GM23338 (cell line): ENCODE measurements at regions not wholly inside any gene's neighbourhood (a gene's known extent, or its start where the extent isn't known, plus 50 kb on each side); places are given as distances from the start of the nearest gene placed in this dataset.
"Not testable (repeated sequence)": the region's sequence is repeated elsewhere in the genome, so short reads cannot be mapped to it uniquely, and the experiment has no call there.

Source experiments
- ATAC-seq: fragments of 200-7000 bp; cut with Tn5 transposase; 3 replicates; pipeline ENCODE4 v1.9.1; 2020
- DNase-seq: peaks from one replicate; pipeline ENCODE4 v3.0.0-alpha.2; 2015; ENCODE audit warnings: low spot score
- H2AFZ ChIP-seq: fragments of 200-600 bp; sonication (generic); 2 replicates; pipeline ENCODE4 v1.8.0; 2016; ENCODE audit warnings: antibody characterized with exemption, mild to moderate bottlenecking, moderate library complexity
- H3F3A ChIP-seq: fragments of 200-600 bp; sonication (generic); replicated peaks from 2 replicates; pipeline ENCODE4 v1.8.0; 2017; ENCODE audit warnings: antibody characterized with exemption, mixed run types, low read depth
- H3K27ac ChIP-seq: fragments of 200-600 bp; sonication (generic); 2 replicates; pipeline ENCODE4 v1.6.1; 2016; ENCODE audit warnings: low read depth
- H3K27me3 ChIP-seq: fragments of 200-600 bp; sonication (generic); 2 replicates; pipeline ENCODE4 v1.8.0; 2016; ENCODE audit warnings: mild to moderate bottlenecking, mixed run types, moderate library complexity; ENCODE audit not compliant: insufficient read depth
- H3K36me3 ChIP-seq: fragments of 200-600 bp; sonication (generic); 2 replicates; pipeline ENCODE4 v1.8.0; 2016; ENCODE audit warnings: mild to moderate bottlenecking; ENCODE audit not compliant: insufficient read depth
- H3K4me1 ChIP-seq: fragments of 200-600 bp; sonication (generic); 2 replicates; pipeline ENCODE4 v1.8.0; 2016; ENCODE audit warnings: mild to moderate bottlenecking, moderate library complexity; ENCODE audit not compliant: insufficient read depth
- H3K4me2 ChIP-seq: fragments of 200-600 bp; sonication (generic); 2 replicates; pipeline ENCODE4 v1.7.1; 2017; ENCODE audit warnings: mixed run types
- H3K4me3 ChIP-seq: fragments of 200-600 bp; sonication (generic); 2 replicates; pipeline ENCODE4 v1.6.1; 2016; ENCODE audit warnings: mixed run types
- H3K79me2 ChIP-seq: fragments of 200-600 bp; sonication (generic); replicated peaks from 2 replicates; pipeline ENCODE4 v1.8.0; 2017; ENCODE audit warnings: mild to moderate bottlenecking; ENCODE audit not compliant: insufficient read depth
- H3K9me2 ChIP-seq: fragments of 200-600 bp; sonication (generic); 2 replicates; pipeline ENCODE4 v1.8.0; 2017; ENCODE audit not compliant: insufficient read depth
- H4K20me1 ChIP-seq: fragments of 200-600 bp; sonication (generic); replicated peaks from 2 replicates; pipeline ENCODE4 v1.8.0; 2017; ENCODE audit warnings: mild to moderate bottlenecking; ENCODE audit not compliant: insufficient read depth
- H3K27ac Mint-ChIP-seq: 2 replicates; pipeline ENCODE4 v1.8.0; 2020; ENCODE audit warnings: inconsistent platforms, mild to moderate bottlenecking, moderate library complexity, mixed read lengths
- H3K27me3 Mint-ChIP-seq: 3 replicates; pipeline ENCODE4 v1.8.0; 2022; ENCODE audit warnings: low read depth, mild to moderate bottlenecking, moderate library complexity, mixed read lengths, inconsistent platforms; ENCODE audit not compliant: insufficient read depth, poor library complexity
- H3K36me3 Mint-ChIP-seq: 3 replicates; pipeline ENCODE4 v1.8.0; 2021; ENCODE audit warnings: low read depth, mild to moderate bottlenecking, inconsistent platforms, moderate library complexity, mixed read lengths
- H3K4me1 Mint-ChIP-seq: 3 replicates; pipeline ENCODE4 v1.8.0; 2020; ENCODE audit warnings: mild to moderate bottlenecking, inconsistent platforms, mixed read lengths
- H3K4me3 Mint-ChIP-seq: 3 replicates; pipeline ENCODE4 v1.8.0; 2021; ENCODE audit warnings: moderate library complexity, mild to moderate bottlenecking, inconsistent platforms, mixed read lengths
- H3K9me3 Mint-ChIP-seq: 3 replicates; pipeline ENCODE4 v1.8.0; 2020; ENCODE audit warnings: moderate library complexity, mild to moderate bottlenecking, inconsistent platforms, mixed read lengths
- CREB1 ChIP-seq: fragments of 250-450 bp; sonication (Bioruptor Pico); IDR thresholded peaks from 2 replicates; pipeline ENCODE4 v1.5.0; 2020; ENCODE audit warnings: low read depth, mild to moderate bottlenecking, moderate library complexity
- EZH2 ChIP-seq: fragments of 200-600 bp; sonication (generic); IDR thresholded peaks from one replicate; pipeline ENCODE4 v1.8.0; 2017; ENCODE audit warnings: antibody characterized with exemption, mild to moderate bottlenecking, low read depth; ENCODE audit not compliant: unreplicated experiment
- EZH2phosphoT487 ChIP-seq: fragments of 200-600 bp; sonication (generic); IDR thresholded peaks from one replicate; pipeline ENCODE4 v1.8.1; 2018; ENCODE audit warnings: antibody characterized with exemption; ENCODE audit not compliant: unreplicated experiment
- JUNB ChIP-seq: IDR thresholded peaks from one replicate; pipeline ENCODE4 v1.6.1; 2016; ENCODE audit warnings: antibody characterized with exemption; ENCODE audit not compliant: unreplicated experiment
- NANOG ChIP-seq: IDR thresholded peaks from 2 replicates; pipeline ENCODE4 v1.6.1; 2016; ENCODE audit warnings: antibody characterized with exemption, borderline replicate concordance
- ZNF114 ChIP-seq: fragments of 250-450 bp; sonication (Bioruptor Pico); IDR thresholded peaks from 2 replicates; pipeline ENCODE4 v1.5.0; 2020; ENCODE audit warnings: mild to moderate bottlenecking, moderate library complexity
- ZNF331 ChIP-seq: fragments of 250-450 bp; sonication (Bioruptor Pico); IDR thresholded peaks from 2 replicates; pipeline ENCODE4 v1.5.0; 2020; ENCODE audit warnings: low read depth, mild to moderate bottlenecking, moderate library complexity
- TF ChIP-seq, protein P1 (sequence below): fragments of 250-450 bp; sonication (Bioruptor Pico); IDR thresholded peaks from 2 replicates; pipeline ENCODE4 v1.5.0; 2020; ENCODE audit warnings: mild to moderate bottlenecking, moderate library complexity
- TF ChIP-seq, protein P2 (sequence below): IDR thresholded peaks from one replicate; pipeline ENCODE4 v1.6.1; 2018; ENCODE audit warnings: antibody characterized with exemption; ENCODE audit not compliant: unreplicated experiment
- TF ChIP-seq, protein P3 (sequence below): IDR thresholded peaks from 2 replicates; pipeline ENCODE4 v1.6.1; 2016; ENCODE audit warnings: antibody characterized with exemption

DNA sequence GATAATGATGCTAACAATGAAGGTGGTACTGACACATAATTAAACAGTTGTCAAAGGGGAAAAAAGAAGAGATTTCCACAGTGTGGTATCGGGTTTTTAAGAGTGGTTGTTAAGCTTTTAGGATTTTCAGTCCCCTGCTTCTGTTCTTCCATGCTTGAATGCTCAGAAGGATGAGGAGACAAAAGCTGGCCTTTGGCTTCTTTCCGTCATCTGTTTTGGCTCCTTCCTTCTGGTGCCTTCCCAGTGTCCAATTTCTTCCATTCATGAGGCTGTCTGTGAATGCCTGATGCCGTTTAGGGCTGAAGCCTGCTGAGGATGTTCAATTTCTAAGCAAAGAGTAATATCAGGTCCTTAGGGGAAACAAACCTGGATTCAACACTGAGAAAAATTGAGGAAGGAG is 179.6 kb upstream of the GLRA1 start:
- no peaks in the 10 kb centered on the region for H3K27me3 ChIP-seq
- ATAC-seq, result no peak
- H4K20me1 ChIP-seq, result no peaks in the 10 kb centered on the region
- TF ChIP-seq, protein P1, sequence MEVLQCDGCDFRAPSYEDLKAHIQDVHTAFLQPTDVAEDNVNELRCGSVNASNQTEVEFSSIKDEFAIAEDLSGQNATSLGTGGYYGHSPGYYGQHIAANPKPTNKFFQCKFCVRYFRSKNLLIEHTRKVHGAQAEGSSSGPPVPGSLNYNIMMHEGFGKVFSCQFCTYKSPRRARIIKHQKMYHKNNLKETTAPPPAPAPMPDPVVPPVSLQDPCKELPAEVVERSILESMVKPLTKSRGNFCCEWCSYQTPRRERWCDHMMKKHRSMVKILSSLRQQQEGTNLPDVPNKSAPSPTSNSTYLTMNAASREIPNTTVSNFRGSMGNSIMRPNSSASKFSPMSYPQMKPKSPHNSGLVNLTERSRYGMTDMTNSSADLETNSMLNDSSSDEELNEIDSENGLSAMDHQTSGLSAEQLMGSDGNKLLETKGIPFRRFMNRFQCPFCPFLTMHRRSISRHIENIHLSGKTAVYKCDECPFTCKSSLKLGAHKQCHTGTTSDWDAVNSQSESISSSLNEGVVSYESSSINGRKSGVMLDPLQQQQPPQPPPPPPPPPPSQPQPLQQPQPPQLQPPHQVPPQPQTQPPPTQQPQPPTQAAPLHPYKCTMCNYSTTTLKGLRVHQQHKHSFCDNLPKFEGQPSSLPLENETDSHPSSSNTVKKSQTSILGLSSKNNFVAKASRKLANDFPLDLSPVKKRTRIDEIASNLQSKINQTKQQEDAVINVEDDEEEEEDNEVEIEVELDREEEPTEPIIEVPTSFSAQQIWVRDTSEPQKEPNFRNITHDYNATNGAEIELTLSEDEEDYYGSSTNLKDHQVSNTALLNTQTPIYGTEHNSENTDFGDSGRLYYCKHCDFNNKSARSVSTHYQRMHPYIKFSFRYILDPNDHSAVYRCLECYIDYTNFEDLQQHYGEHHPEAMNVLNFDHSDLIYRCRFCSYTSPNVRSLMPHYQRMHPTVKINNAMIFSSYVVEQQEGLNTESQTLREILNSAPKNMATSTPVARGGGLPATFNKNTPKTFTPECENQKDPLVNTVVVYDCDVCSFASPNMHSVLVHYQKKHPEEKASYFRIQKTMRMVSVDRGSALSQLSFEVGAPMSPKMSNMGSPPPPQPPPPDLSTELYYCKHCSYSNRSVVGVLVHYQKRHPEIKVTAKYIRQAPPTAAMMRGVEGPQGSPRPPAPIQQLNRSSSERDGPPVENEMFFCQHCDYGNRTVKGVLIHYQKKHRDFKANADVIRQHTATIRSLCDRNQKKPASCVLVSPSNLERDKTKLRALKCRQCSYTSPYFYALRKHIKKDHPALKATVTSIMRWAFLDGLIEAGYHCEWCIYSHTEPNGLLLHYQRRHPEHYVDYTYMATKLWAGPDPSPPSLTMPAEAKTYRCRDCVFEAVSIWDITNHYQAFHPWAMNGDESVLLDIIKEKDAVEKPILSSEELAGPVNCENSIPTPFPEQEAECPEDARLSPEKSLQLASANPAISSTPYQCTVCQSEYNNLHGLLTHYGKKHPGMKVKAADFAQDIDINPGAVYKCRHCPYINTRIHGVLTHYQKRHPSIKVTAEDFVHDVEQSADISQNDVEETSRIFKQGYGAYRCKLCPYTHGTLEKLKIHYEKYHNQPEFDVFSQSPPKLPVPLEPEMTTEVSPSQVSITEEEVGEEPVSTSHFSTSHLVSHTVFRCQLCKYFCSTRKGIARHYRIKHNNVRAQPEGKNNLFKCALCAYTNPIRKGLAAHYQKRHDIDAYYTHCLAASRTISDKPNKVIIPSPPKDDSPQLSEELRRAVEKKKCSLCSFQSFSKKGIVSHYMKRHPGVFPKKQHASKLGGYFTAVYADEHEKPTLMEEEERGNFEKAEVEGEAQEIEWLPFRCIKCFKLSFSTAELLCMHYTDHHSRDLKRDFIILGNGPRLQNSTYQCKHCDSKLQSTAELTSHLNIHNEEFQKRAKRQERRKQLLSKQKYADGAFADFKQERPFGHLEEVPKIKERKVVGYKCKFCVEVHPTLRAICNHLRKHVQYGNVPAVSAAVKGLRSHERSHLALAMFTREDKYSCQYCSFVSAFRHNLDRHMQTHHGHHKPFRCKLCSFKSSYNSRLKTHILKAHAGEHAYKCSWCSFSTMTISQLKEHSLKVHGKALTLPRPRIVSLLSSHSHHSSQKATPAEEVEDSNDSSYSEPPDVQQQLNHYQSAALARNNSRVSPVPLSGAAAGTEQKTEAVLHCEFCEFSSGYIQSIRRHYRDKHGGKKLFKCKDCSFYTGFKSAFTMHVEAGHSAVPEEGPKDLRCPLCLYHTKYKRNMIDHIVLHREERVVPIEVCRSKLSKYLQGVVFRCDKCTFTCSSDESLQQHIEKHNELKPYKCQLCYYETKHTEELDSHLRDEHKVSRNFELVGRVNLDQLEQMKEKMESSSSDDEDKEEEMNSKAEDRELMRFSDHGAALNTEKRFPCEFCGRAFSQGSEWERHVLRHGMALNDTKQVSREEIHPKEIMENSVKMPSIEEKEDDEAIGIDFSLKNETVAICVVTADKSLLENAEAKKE (CRISPR knock-in tag), result no peak
- TF ChIP-seq JUNB, result no peak
- no peak for TF ChIP-seq ZNF114 (CRISPR knock-in tag)
- TF ChIP-seq, protein P2, sequence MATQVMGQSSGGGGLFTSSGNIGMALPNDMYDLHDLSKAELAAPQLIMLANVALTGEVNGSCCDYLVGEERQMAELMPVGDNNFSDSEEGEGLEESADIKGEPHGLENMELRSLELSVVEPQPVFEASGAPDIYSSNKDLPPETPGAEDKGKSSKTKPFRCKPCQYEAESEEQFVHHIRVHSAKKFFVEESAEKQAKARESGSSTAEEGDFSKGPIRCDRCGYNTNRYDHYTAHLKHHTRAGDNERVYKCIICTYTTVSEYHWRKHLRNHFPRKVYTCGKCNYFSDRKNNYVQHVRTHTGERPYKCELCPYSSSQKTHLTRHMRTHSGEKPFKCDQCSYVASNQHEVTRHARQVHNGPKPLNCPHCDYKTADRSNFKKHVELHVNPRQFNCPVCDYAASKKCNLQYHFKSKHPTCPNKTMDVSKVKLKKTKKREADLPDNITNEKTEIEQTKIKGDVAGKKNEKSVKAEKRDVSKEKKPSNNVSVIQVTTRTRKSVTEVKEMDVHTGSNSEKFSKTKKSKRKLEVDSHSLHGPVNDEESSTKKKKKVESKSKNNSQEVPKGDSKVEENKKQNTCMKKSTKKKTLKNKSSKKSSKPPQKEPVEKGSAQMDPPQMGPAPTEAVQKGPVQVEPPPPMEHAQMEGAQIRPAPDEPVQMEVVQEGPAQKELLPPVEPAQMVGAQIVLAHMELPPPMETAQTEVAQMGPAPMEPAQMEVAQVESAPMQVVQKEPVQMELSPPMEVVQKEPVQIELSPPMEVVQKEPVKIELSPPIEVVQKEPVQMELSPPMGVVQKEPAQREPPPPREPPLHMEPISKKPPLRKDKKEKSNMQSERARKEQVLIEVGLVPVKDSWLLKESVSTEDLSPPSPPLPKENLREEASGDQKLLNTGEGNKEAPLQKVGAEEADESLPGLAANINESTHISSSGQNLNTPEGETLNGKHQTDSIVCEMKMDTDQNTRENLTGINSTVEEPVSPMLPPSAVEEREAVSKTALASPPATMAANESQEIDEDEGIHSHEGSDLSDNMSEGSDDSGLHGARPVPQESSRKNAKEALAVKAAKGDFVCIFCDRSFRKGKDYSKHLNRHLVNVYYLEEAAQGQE, result no peak
- no peak for TF ChIP-seq EZH2
- TF ChIP-seq CREB1 (CRISPR knock-in tag), result no peak
- TF ChIP-seq NANOG, result no peak
- TF ChIP-seq, protein P3, sequence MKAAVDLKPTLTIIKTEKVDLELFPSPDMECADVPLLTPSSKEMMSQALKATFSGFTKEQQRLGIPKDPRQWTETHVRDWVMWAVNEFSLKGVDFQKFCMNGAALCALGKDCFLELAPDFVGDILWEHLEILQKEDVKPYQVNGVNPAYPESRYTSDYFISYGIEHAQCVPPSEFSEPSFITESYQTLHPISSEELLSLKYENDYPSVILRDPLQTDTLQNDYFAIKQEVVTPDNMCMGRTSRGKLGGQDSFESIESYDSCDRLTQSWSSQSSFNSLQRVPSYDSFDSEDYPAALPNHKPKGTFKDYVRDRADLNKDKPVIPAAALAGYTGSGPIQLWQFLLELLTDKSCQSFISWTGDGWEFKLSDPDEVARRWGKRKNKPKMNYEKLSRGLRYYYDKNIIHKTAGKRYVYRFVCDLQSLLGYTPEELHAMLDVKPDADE, result no peak
- TF ChIP-seq ZNF331, result no peak
- no peak for TF ChIP-seq EZH2phosphoT487
- peaks cover 7% of the 10 kb centered on the region for H3K9me2 ChIP-seq
- no peaks in the 10 kb centered on the region for H3K4me1 ChIP-seq
- Mint-ChIP-seq H3K36me3 (no peaks in the 10 kb centered on the region), H3K9me3 (no peaks in the 10 kb centered on the region), H3K27ac (no peak overlapping the region), H3K27me3 (peaks cover under 1% of the 10 kb centered on the region), H3K4me3 (no peak overlapping the region), H3K4me1 (peaks cover 16% of the 10 kb centered on the region; the same call in 2 of the 3 replicates)
- no peak overlapping the region for H3K4me2 ChIP-seq
- H3K4me3 ChIP-seq, result no peak overlapping the region
- H3K27ac ChIP-seq, result no peak overlapping the region
- DNase-seq, result no peak
- H3K36me3 ChIP-seq, result no peaks in the 10 kb centered on the region
- no peaks in the 10 kb centered on the region for H3K79me2 ChIP-seq
- no peak overlapping the region for H2AFZ ChIP-seq
- H3F3A ChIP-seq, result no peaks in the 10 kb centered on the region

DNA sequence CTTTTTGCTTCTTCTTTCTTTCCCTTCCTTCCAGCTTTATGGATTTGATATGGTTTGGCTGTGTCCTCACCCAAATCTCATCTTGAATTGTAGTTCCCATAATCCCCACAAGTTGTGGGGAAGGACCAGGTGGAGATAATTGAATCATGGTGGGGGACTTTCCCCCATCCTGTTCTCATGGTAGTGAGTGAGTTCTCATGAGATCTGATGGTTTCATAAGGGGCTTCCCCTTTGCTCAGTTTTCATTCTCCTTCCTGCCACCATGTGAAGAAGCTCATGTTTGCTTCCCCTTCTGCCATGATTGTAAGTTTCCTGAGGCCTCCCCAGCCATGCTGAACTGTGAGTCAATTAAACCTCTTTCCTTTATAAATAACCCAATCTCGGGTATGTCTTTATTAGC is 178.3 kb upstream of the GLRA1 start:
- H3K4me3 ChIP-seq, H3K4me1 ChIP-seq, H3K36me3 ChIP-seq, H3K36me3 Mint-ChIP-seq, H3K27ac Mint-ChIP-seq, ATAC-seq, H2AFZ ChIP-seq, H3K27me3 ChIP-seq, H3K9me3 Mint-ChIP-seq, H3K9me2 ChIP-seq, H3K4me2 ChIP-seq, DNase-seq, H3F3A ChIP-seq, H3K27me3 Mint-ChIP-seq, H3K4me3 Mint-ChIP-seq, H4K20me1 ChIP-seq, H3K79me2 ChIP-seq, H3K27ac ChIP-seq: not testable (repeated sequence)
- peaks cover 15% of the 10 kb centered on the region; the same call in 2 of the 3 replicates for H3K4me1 Mint-ChIP-seq
